Raji (cell line): ENCODE measurements at regions not wholly inside any gene's neighbourhood (a gene's known extent, or its start where the extent isn't known, plus 50 kb on each side); places are given as distances from the start of the nearest gene placed in this dataset.

Experiments used
- POLR2A ChIP-seq: IDR thresholded peaks from 2 replicates; pipeline ENCODE4 v1.6.1; 2011; ENCODE audit warnings: low read depth, low read length, control low read depth; ENCODE audit not compliant: insufficient read depth

GRCh38 chr2:241948901-241949735 lies 79.6 kb downstream of the RTP5 start:
- no peak for TF ChIP-seq POLR2A

- TF ChIP-seq POLR2A, result no peak
These were observed 80.3 kb downstream of the RTP5 start for GRCh38 chr2:241949736-241950412.

- TF ChIP-seq POLR2A, result no peak
These were observed 81.1 kb downstream of the RTP5 start for GRCh38 chr2:241950413-241951315.

- no peak for TF ChIP-seq POLR2A
These were observed 81.8 kb downstream of the RTP5 start for GRCh38 chr2:241951316-241951700.

GRCh38 chr2:241951920-241952319 lies 82.4 kb downstream of the RTP5 start:
- TF ChIP-seq POLR2A, result no peak

GRCh38 chr2:241952816-241953215 lies 83.3 kb downstream of the RTP5 start:
- TF ChIP-seq POLR2A, result no peak

GRCh38 chr2:241953324-241953928 lies 83.9 kb downstream of the RTP5 start:
- no peak for TF ChIP-seq POLR2A

- no peak for TF ChIP-seq POLR2A
These were observed 87.1 kb downstream of the RTP5 start for GRCh38 chr2:241956521-241957110.

- no peak for TF ChIP-seq POLR2A
These were observed 87.7 kb downstream of the RTP5 start for GRCh38 chr2:241957276-241957675.

- no peak for TF ChIP-seq POLR2A
These were observed 89.5 kb downstream of the RTP5 start for GRCh38 chr2:241958818-241959545.

- no peak for TF ChIP-seq POLR2A
These were observed 90.3 kb downstream of the RTP5 start for GRCh38 chr2:241959751-241960269.

- TF ChIP-seq POLR2A, result no peak
These were observed 91.9 kb downstream of the RTP5 start for GRCh38 chr2:241961454-241961853.

GRCh38 chr2:241964133-241964532 lies 94.6 kb downstream of the RTP5 start:
- no peak for TF ChIP-seq POLR2A

GRCh38 chr2:241965931-241966412 lies 96.4 kb downstream of the RTP5 start:
- TF ChIP-seq POLR2A, result no peak
